HG03460 (cell line): ENCODE measurements at regions not wholly inside any gene's neighbourhood (a gene's known extent, or its start where the extent isn't known, plus 50 kb on each side); places are given as distances from the start of the nearest gene placed in this dataset.

Experiments
- ATAC-seq: cut with Tn5 transposase; IDR thresholded peaks from one replicate; pipeline ENCODE4 v1.9.1; 2021; ENCODE audit not compliant: unreplicated experiment

DNA sequence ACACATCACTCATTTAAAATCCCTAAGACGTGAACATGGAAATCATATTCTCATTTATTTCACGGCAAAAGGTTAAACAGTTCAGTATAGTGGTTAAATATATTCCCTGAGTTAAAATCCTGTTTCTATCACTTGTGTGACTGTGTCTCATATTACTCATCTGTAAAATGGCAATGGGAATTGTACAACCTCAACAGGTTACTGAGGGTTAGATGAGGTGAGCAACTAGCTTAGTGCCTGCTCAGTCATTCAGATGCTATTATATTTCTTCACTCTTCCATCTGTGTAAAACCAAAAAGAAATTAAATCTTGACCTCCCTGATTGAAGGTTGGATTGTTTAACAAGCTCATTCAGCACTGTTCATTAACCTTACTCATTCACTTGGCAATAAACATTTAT is 212.4 kb upstream of the STK17B start:
- no peak for ATAC-seq

DNA sequence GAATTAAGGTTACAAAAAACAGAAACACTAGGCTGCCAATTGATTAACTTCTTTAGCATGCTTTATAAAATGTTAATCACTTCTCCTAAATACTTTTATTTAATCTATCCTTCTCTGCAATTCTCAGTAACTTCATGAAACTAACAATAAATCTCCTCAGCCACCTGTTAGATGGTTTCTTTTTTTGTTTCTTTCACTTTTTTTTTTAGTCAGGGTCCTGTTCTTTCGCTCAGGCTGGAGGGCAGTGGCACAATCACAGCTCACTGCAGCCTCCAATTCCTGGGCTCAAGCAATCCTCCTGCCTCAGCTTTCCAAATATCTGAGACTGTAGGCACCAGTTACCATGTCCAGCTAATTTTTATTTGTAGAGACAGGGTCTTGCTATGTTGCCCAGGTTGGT is 213.4 kb upstream of the STK17B start:
- ATAC-seq, result no peak

DNA sequence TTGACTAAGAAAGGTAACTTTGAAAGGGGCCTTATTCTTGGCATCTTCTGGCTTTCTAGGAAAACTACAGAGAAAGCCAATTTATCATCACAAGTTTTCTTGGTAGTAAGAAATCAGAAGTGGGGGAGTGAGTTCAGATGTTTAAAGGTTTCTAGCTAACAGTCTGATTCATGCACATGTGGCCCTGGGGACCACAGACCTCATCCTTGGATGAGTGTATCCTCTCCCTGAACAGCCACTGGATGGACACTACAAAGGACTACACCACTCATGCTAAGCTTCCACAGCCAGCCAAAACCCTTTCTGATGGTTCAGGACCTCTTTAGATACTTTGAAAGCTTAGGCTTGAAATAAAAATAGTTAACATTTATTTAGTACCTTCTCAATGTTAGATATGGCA is 218.3 kb upstream of the STK17B start:
- no peak for ATAC-seq

DNA sequence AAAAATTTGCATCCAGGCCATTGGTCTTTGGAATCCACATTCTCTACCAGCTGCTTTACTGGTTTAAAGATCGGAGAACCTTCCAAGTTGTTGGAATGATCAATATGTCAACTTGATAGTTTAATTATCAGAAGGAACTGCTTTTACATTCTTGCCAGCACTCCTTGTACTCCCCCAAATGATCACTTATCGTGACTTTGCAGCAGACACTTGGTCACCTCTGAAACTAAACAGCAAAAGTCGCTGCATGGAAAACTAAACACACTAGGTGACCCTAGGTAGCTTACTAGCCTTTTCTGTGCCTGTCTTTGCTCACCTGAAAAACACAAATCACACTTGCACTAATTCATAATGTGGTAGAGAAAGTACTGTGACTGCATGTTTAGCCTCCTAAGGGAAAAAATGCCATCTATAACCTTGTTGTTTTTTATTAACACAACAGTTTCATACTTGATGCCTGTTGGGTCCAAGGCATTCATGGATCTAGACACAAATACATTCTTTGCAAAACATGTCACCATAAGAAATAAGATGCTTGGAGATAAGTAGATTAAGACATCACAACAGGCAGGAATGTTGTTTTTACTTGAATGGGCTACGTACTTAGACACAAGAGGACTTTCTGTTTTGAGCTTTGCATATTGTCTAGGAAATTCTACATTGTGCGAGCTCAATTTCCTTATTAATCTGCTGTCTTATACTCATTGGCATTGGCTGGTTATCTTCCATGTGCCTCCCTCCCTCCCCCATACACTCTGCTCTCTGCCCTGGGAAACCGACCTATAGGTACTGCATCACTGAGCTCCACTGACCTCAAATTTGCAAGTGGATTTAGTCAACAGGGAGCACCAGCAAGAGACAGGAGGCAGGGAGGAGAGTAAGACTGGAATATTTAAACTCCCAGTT is 219.1 kb upstream of the STK17B start:
- no peak for ATAC-seq

DNA sequence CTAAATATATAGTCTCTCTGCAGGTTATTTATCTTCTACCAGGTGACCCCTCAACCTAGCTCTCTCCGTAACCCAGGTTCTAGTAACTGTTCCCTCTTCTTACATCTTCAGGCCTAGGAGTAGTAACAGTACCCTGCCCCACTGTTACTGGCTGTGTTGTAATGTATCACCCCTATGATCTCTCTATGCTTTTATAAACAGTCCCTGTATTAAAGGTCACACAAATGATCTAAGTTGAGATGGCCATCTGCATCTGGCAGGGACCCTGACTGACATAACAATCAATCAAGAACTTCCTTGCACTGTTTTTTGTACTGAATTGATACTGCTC is 219.7 kb upstream of the STK17B start:
- no peak for ATAC-seq

DNA sequence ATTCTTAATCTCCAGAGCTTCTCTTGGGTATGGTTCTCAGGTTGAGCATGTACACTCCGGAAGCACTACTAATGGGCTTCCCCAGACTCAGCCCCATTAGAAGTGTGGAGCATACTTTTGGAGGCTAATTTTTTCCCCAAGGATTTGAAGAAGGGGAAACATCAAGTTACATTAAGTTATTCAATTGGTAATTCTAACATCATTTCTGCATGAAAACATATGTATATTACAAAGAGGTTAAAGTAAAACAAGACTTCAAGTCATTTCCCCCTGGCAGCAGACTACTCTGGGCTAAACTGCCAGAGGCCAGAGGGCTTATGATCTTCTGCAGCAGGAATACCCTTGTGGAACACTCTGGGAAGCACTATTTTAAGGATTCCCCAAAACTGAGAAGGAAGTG is 227.7 kb upstream of the STK17B start:
- ATAC-seq, result no peak

DNA sequence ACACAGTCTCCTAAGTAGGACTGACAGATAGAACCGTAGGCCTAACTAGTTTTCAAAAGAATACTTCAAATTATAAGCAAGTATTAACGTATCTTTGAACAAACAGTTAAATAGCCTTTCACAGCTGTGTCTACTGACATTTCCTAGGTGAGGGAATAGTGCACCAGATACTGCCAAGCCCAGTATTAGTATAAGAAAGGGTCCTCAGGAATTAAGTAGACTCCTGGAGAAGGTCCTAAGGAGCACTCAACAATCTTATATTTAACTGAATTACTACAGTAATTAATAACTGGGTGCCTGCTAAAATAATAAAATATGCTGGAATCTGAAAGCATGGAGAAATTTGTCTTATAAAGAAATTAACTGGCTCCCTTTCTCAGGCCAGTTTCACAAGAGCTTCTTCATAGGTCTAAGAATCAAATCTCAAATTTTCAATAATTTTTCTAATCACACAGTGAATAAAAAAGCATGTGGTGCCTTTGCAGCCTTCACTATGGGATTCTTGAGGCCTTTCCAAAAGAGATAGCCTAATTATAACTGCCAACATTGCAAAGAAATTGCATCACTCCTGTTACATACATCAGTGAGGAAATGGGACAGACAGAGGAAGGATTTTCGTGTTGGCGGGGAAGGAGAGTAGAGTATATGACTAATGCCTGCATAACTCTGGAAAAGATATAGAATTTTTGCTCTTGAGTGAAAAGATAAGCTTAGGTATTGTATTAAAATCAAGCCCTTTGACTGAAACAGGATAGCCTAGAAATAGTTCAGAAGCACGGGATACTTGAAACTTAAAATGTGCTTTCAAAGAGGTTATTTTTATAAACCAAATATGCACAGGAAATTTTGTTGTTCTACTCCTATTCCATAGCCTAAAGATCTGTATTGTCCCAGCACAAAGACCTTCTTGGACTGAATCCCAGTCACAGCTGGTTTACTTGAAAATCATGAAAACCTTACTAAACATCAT is 228.6 kb upstream of the STK17B start:
- ATAC-seq, result no peak

DNA sequence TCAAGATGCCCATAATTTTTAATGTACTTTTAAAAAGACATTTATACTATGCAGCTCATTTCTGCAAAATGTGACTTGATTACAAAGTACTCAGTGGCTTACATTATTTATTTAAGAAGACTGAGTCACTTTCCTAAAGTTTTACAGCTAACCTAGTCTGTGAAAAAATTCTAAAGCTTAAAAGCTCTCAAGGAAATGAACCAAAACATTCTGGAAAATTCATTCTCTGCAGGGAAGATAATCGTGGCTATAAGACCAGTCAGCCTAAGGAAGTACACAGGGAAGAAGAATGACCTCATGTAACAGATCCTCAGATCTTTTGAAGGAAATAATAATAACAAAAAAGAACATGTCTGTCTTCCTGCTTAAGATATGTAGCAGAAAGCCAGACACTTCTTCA is 232.1 kb upstream of the STK17B start:
- ATAC-seq, result no peak

DNA sequence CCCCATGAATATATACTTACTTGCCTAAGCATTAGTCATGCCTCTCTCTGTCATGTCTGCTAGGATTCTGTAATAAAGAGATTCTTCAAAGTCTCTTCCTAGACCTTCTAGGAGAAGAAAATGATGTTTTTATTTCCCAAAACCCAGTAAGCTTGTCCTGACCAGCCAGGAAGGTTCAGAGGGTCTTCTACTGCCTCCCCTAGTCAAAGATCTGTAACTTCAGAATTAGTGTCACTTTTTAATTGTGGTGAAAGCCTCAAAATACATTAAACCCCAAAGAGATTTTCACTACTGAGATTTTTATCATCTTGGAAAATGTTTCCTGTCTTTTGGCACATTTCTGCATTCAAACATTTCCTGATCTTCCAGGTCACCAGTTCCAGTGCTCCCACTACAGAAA is 232.9 kb upstream of the STK17B start:
- no peak for ATAC-seq

DNA sequence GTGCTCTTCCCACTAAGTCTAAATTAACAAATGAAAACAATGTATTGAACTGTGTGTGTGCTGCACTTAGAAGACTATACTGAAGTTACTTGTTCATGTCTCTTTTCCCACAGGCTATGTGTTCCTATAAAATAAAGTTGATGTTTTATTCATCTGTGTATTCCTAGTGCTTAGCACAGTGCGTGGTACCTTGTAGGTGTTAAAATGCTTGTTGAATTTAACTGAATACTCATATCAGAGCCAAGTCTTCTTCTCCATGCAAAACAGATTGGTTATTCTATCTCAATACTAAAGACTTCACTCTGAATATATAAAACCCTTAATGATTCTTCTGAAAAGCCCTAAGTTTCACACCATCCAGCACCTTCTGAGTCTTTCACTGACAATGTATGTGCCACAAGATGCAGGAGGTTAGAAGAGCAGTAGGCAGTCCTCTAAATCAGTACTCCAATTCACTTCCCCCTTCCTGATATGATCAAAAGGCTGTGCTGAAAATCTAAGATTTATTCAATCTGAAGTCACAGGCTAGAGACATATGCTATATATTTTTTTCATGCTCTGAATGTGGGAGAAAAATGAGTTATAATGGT is 231.7 kb upstream of the CCDC150 start:
- ATAC-seq, result no peak

DNA sequence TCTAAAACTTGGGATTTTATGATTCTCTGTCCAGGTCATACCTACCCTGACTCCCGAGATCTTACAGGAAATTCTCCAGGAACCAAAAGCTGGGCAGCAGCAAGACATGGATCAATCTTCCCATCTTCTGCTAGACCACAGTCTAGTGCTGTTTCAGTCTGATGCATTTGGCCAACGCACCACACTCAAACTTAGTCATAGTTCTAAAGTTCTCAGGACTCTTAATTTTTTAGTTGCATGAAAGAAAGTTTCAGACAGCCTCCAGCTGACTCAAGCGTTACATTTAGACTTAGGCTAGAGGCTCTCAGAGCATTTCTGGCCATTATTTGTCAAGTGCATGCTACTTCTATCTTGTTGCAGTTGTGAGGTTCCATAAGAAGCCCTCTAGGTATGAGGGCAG is 230.1 kb upstream of the CCDC150 start:
- no peak for ATAC-seq

DNA sequence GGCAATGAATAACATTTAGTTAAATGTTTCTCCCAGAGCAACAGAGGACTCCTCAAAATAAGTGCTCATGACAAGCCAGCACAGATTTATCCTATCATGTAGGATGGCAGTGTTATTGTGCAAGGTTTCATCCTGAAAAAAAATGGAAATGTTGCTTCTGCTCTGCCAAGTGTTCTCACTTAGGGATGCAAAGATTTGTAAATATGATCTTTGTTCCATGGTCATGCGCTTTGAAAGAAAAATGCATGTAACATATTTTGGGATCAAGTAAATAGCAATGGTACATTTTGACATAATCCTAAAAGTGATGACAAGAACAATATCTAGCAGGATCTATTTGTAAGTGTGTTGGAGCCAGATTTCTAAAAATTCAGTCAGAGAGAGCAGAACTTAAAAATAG is 229.5 kb upstream of the CCDC150 start:
- no peak for ATAC-seq

DNA sequence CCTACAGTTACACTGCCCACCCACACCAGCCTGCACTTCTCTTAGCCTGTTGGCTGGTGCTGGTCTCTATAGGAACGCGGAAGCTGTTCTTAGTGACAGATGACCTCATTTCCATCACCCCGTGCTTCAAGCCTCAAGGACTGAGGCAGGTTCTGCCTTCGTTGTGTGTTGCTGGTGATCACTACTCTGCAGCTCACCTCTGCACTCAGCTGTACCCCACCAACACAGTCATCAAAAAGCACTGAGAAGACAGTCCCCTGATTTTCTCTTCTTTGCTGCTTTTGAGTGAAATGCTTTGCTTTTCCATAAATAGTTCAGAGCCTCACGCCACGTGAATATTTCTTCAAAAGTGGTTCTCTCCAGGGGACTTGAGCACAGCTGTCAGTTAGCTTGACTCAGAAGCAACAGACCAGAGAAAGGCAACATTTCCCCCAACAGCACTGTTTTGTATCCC is 225.7 kb upstream of the CCDC150 start:
- ATAC-seq, result peak; percentile 83

DNA sequence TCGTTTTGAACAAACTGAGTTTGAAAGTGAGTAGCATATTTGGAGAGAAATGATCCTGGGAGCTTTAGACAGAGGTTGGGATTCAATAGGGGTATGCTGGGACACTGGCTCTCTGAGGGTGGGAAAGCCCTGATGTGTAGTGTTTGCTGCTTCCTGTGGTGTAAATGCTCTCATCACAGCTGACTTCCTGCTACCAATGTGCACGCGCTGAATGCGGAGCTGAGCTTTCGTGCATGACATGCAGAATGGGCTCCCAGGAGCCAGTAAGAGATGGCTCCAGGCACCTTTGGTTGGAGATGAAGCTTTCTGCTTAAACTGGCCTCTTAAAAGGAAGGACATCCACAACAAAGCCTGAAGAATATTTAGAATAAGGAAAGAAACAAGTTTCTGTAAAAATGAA is 224.1 kb upstream of the CCDC150 start:
- peak; percentile 64 for ATAC-seq

DNA sequence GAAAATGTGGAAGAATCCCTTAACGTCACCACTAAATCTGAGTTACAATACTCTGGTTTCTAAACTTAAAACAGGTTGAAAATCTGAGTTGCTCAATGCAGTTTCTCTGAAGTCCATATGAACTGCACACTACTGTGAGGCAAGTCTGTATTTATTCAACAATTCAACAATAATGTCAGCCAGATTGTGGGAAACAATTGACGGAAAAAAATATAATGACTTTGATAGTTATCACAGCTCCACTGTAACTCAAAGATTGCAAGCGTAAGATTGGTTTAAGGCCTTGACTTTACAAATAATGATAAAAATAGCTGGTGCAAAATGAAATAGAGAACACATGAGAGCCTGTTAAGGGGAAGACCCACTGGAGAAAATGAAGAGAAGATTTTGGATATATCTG is 219.4 kb upstream of the CCDC150 start:
- ATAC-seq, result no peak

DNA sequence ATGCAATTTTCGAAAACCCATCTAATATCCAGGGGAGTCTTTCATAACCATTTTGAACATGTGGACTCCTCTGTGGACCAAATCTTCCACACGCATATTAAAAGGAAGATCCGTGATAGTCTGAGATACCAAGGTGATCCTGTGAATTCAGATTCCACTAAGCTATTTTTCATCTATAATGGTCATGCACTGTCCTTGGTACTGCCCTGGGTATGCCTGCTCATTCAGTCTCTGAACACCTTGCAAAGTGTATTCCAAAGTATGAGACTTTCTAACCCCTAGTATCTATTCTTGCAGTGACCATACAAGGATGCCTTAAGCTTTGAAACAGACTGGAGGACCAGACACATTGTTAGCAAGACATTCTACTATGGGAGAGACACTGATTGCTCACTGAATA is 217.6 kb upstream of the CCDC150 start:
- ATAC-seq, result no peak

DNA sequence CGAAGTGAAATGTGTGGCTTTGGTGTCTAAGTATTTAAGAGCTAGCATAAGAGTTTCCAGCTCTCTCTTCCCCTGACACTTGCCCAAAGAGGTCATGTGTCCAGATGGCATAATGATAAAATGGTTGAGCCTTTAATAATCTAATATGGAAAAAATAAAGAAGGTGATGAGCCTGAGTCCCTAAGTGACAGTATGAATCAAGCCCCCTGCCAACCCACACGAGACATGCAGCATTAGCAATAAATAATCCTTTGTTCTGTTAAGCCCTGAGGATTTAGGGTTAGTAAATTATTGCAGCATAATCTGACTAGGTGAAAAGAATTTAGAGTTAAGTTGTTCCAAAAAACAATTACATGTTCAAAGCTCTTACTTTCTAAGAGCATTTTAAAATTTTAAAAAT is 217.2 kb upstream of the CCDC150 start:
- ATAC-seq, result no peak

DNA sequence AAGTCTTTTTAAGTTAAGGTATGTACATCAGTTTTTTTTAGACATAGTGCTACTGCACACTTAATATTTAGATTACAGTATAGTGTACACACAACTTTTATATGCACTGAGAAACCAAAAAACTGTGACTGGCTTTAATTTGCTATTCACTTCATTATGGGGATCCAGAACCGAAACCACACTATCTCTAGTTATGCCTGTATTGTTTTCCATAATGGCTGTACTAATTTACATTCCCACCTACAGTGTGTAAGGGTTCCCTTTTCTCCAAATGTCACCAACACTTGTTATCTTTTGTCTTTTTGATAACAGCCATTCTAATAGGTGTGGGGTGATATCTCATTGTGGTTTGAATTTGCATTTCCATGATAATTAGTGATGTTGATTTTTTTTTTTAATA is 213.4 kb upstream of the CCDC150 start:
- ATAC-seq, result no peak

DNA sequence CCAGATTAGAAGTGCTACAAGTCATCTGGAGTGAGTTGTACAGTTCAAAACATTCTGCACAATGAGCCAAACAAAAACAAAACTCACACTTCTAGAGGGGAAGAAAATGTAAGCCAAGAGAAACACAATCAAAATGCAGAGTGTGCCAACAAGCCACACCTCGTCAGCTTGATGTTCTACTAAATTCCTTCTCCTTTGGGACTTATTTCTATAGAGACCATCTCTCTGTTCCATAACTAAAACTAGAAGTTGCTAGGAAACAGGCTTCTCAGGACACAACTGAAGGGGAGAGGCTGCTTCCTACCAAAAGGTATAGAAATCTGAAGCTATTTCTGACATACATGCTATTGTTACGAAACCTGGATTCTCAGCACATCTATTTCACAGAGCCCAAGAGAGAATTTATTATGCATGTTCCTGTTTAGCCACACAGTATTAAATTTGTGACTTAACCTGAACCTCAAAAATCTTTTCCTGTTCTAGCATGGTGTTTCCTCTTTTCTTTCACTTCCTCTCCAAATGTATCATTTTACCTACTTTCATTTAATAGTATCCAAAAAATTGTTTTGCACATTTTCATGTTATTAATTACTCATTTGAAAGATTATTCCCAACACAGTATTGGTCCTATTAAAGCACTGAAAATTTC is 211.4 kb upstream of the CCDC150 start:
- no peak for ATAC-seq

DNA sequence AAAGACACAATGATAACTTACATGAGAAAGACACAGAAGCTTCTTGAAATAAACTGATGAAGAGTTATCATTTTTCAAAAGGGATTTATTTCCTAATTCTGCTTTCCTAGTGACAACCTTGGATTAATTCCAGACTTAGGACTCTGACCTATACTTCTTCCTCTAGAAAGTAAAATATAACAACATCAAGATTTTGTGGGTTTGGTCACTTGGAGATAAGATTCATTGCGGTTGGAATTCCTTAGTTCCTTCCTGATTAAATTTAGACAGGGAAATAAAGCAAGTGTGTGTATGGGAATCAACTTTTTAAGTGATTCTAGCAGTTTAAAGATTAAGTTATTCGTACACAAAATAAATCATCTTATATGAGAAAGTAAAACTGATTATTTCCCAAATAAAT is 208.4 kb upstream of the CCDC150 start:
- no peak for ATAC-seq

DNA sequence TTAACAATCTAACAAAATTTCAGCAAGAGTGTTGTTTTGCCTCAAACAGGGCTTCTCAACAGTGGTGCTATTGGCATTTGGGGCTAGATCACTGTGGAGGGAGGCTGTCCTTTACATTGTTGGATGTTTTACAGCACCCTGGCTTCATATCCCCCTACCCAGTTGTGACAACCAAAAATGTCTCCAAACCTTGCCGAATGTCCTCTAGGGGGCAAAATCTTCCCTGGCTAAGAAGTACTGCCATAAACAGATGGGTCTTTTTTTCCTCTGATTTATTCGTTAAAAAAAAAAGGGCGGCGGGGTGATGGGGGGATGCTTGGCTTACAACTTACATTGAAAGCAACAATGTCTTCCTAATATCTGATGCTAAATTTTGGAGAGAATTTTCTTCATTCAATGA is 207.6 kb upstream of the CCDC150 start:
- no peak for ATAC-seq
